HG03558 (cell line): ENCODE measurements at regions not wholly inside any gene's neighbourhood (a gene's known extent, or its start where the extent isn't known, plus 50 kb on each side); places are given as distances from the start of the nearest gene placed in this dataset.
"Not testable (repeated sequence)": the region's sequence is repeated elsewhere in the genome, so short reads cannot be mapped to it uniquely, and the experiment has no call there.

Experiments
- ATAC-seq: cut with Tn5 transposase; IDR thresholded peaks from one replicate; pipeline ENCODE4 v1.9.1; 2021; ENCODE audit warnings: moderate number of reproducible peaks; ENCODE audit not compliant: unreplicated experiment; ENCODE audit errors: extremely low read depth

GRCh38 chr3:174532216-174532615, 326.9 kb upstream of the NAALADL2 start:
- no peak for ATAC-seq

GRCh38 chr3:174532776-174533175, 326.4 kb upstream of the NAALADL2 start:
- ATAC-seq: no peak

GRCh38 chr3:174533286-174533685, 325.8 kb upstream of the NAALADL2 start:
- ATAC-seq: no peak

DNA sequence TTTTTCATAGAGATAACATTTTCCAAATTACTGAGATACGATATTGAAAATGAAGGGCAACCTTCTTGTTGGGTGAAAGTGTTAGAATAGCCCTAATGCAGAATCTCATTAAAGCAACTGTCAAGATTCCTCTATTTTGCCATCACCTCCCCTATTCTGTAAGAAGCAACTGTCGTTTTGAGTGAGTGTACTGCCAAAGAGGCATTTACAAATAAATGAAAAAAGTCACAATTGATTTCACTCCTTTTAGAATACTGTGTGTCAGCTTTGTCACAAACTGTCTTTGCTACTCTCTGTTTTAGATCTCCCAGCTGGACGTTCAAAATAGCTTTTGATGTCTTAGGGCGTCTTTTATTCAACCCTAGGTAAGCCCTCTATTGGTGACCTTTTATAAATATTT, 322.8 kb upstream of the NAALADL2 start:
- no peak for ATAC-seq

DNA sequence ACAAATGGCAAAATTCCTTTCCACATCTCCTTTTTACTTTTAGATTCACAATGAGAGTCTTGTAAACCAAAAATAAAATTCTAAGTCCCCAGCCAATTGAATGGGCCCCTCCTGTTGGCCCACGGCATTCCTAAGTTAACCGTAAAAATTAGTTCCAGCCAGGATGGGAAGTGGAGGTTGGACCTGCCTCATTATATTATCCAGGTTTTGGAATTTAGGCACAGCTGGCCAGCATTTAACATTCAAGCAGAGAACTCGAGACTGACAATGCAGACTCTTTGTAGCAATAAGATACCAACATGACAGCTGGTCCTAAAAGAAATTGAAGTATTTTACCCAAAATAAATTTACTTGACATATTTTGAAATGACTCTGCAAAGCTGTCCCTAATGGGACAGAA, 321.0 kb upstream of the NAALADL2 start:
- ATAC-seq: no peak

DNA sequence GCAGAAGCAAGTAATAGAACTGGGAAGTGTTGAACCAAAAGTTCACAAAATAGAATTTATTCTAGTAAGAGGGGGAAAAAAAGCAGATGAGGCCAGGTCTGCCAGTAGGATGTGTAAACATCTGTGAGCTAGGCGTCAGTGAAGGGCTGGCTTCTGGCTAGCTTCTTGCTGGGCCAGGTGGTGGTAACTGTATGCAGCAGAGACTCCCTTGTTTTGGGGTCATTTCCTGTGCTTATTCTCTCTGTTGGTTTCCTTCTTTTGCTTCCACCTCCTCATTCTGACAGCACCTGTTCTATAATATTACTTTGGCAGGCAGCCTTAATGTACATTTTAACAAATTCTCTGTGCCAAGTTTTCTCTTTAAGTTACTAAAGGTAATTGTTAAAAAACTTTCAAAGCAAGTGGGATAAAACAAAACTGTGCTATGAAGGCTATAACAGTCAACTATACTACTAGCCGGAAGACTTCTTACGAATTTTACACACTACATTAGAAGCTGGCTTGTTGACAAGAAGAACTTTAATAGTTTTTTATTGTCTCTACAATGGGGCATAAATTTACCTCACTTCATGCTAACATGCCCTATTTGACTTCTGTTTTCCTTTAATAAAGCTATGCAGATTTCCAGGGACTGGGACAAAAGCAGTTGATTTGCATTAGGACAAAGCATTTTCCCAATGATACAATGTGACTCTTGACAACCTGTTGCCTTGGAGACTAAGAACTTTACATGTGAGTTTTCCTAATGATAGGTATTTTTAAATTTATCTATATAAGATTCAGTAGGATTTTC, 318.8 kb upstream of the NAALADL2 start:
- ATAC-seq: no peak

GRCh38 chr3:174541708-174542315, 317.3 kb upstream of the NAALADL2 start:
- ATAC-seq: no peak

DNA sequence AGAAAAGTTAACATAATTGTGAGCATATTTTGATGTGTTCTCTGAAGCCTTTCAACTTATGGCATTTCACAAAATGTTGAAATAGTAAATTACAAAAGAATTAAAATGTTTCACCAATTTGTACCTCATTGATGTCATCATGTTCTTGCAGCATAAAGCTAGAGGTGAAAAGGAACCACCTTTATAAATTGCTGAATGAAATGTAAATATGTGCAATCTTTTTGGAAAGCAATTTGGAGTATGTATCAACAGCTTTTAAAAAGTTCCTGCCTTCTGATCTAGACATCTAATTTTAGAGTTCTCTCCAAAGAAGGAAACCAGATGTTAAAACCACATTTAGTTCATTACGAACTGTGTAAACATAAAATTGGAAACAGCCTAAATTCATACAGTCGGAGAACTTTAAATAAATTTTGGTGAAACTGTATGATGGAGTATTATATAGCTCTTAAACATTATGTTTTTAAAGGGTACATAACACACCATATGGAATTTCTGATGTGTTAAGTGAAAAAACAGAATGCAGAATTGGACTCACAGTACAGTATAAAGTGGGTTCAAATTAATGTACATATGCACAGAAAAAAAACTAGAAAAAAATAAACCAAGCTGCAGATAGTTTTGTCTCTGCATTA, 311.2 kb upstream of the NAALADL2 start:
- ATAC-seq: no peak

- no peak for ATAC-seq
Measured at GRCh38 chr3:174548841-174549623, 310.1 kb upstream of the NAALADL2 start.

- ATAC-seq: no peak
Measured at GRCh38 chr3:174581558-174581957, 277.6 kb upstream of the NAALADL2 start.

- ATAC-seq: no peak
Measured at GRCh38 chr3:174583396-174583795, 275.7 kb upstream of the NAALADL2 start.

- ATAC-seq: not testable (repeated sequence)
Measured at GRCh38 chr3:174587137-174587536, 272.0 kb upstream of the NAALADL2 start.

- no peak for ATAC-seq
Measured at GRCh38 chr3:174596447-174596982, 262.6 kb upstream of the NAALADL2 start.

DNA sequence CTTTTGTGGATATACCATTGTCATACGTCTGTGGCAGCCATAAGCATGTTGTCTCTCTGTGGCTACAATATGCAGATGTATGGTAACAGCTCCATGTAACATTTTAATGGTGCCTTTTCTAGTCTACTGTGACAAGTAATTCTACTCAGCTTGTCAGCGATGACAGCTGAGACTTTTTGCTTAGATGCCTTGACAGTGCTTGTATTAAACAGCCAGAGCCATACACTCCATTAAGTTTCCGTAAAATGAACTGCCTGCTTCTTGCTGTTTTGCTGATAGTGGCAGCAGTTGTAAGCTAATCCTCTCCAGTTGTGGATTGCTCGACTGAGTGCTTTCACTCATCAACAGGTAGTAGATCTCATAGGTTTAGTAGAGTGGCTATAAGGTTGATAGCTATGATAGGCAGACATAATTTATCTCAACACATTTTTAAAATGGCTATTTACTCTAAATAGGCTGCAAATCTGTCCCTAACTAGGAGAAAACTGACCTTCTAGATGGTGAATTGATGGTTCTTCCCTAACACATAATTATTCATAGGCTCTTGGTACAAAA, 260.2 kb upstream of the NAALADL2 start:
- ATAC-seq: no peak

GRCh38 chr3:174613173-174613572, 246.0 kb upstream of the NAALADL2 start:
- no peak for ATAC-seq

DNA sequence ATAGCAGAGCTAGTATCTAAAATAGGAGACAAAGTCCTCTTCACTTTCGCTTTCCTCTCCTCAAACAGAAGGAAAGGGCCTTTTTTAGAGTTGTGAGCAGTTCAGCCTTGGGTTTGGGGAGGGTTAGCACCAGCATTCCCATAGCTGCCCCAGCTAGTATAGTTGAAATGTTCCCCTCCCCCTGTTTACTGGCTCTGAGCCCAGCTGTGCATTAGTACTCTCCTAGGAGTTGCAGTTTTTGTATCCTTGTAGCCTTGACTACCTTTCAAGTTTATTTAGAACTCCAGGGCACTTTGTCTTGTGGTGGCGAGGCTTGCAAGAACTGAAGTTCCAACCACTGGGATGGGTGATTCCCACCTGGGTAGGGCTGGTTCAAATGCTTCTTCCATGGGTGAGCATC, 245.1 kb upstream of the NAALADL2 start:
- ATAC-seq: no peak

DNA sequence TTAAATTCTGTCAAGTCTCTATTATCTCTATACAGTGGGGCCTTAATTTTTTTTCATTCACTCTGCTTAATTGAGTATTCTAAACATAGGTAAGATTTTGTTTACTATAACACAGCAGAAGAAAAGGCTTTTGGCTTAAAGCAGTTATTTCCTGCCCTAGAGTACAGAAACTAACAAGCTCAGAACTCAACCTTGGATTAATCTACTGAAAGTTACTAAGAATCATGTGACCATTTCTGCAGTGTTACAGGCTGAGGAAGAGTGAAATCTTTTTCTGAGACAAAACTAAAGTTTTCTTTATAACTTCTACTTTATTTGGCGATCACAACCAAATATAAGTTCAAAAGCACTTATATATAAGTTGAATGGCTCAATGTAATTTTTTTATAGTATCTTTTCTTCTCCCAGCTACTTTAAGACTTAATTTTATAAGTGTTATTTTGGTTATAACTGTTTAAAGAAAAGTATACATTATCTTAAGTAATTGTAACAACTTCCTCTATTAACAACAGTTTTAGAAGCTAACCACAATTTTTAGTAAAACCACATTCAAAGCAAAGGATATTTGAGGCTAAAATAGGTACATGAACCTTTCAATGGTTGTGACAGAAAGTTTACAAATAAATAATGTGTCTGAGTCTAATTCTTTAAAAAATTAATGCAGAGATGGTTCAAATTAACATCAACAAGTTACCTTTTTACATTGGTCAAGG, 240.6 kb upstream of the NAALADL2 start:
- no peak for ATAC-seq

DNA sequence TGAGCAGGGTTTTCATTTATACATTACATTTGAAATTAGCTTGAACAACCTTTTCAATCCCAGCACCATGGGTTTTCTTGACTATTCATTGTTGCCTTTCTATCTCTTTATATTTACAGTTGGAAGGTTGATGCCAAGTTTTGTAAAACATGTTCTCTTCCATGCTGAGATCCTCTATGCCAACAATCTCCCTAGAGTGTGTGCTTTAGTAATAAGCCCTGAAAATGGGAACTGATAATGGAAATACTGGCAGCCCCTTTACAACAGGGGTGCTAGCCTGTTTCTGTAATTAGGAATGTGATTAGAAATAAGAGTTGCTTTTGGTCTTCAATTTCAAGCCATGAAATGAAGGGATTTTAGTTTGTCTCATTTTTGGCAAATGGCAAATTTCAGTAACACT, 239.9 kb upstream of the NAALADL2 start:
- no peak for ATAC-seq

- ATAC-seq: no peak
Measured at GRCh38 chr3:174620138-174620537, 239.0 kb upstream of the NAALADL2 start.
